Gastroesophageal sphincter (tissue), 3 donors: ENCODE measurements at regions not wholly inside any gene's neighbourhood (a gene's known extent, or its start where the extent isn't known, plus 50 kb on each side); places are given as distances from the start of the nearest gene placed in this dataset.

Source experiments
- EP300 ChIP-seq: sonication (generic); formaldehyde crosslinking; IDR thresholded peaks from one replicate; pipeline ENCODE4 v1.6.1; 2017; ENCODE audit warnings: antibody characterized with exemption, mild to moderate bottlenecking
- POLR2A ChIP-seq, 2 donors: fragments of 450-650 bp; IDR thresholded peaks; one replicate each; pipeline ENCODE4 v1.6.1; 2017; ENCODE audit warnings: antibody characterized with exemption in 2 of 2, mild to moderate bottlenecking in 2 of 2, moderate library complexity in 1 of 2
- POLR2AphosphoS5 ChIP-seq: sonication (generic); formaldehyde crosslinking; IDR thresholded peaks from one replicate; pipeline ENCODE4 v1.6.1; 2017; ENCODE audit warnings: antibody characterized with exemption
- TF ChIP-seq, protein P1 (sequence below), 4 experiments: fragments of 200-600 bp in 2 of 4; fragments of 450-650 bp in 2 of 4; sonication (generic) in 1 of 4; IDR thresholded peaks; one replicate each; pipeline ENCODE4 v1.5.1; 2017 to 2019; ENCODE audit warnings: antibody characterized with exemption in 4 of 4, mild to moderate bottlenecking in 2 of 4, moderate library complexity in 2 of 4

DNA sequence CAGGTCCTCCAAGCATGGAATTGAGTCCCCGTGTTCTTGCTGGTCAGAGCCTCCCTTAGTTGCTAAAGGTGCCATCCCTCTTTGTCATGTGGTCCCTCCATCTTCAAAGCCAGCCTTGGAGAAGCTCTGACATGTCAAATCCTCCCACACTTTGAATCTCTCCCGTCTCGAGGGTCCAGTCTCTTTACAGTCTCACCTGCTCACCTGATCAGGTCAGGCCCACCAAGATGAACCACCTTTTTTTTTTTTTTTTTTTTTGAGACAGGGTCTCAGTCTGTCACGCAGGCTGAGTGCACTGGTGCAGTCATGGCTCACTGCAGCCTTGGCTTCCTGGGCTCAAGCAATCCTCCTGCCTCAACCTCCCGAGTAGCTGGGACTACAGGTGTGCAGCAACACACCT lies 100.3 kb upstream of the PRR5 start:
- TF ChIP-seq, protein P1, sequence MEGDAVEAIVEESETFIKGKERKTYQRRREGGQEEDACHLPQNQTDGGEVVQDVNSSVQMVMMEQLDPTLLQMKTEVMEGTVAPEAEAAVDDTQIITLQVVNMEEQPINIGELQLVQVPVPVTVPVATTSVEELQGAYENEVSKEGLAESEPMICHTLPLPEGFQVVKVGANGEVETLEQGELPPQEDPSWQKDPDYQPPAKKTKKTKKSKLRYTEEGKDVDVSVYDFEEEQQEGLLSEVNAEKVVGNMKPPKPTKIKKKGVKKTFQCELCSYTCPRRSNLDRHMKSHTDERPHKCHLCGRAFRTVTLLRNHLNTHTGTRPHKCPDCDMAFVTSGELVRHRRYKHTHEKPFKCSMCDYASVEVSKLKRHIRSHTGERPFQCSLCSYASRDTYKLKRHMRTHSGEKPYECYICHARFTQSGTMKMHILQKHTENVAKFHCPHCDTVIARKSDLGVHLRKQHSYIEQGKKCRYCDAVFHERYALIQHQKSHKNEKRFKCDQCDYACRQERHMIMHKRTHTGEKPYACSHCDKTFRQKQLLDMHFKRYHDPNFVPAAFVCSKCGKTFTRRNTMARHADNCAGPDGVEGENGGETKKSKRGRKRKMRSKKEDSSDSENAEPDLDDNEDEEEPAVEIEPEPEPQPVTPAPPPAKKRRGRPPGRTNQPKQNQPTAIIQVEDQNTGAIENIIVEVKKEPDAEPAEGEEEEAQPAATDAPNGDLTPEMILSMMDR (IDR thresholded peaks at IDR 0.05), result no peak
- no peak for TF ChIP-seq EP300
- TF ChIP-seq POLR2AphosphoS5, result no peak
- TF ChIP-seq POLR2A (IDR thresholded peaks at IDR 0.05), result no peak
